Suppressor macrophage treated with lipopolysaccharide for 1 hour (primary cell): ENCODE measurements at regions not wholly inside any gene's neighbourhood (a gene's known extent, or its start where the extent isn't known, plus 50 kb on each side); places are given as distances from the start of the nearest gene placed in this dataset.

Source experiments
- DNase-seq, 3 donors: peaks; one replicate each; pipeline ENCODE4 v3.0.0-alpha.2; 2020 to 2022

DNA sequence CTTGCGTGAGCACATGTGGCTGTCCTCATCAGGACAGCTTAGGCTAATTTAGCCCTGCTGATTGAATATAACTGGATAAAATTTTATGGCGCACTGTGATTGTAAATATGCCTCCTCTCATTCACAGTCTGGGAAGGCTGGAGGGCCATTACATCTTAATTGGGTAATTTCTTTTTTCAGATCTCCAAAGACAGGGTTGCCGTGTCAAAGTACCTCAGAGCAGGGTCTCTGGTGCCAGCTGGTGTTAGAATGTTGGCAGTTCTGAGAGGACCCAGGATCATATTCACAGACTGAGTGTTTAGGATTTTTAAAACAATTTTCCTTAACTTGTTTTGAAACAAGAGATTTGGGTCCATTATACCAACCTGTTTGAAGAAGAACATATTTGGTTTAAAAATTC lies 455.7 kb upstream of the TLE4 start:
- no peak for DNase-seq

DNA sequence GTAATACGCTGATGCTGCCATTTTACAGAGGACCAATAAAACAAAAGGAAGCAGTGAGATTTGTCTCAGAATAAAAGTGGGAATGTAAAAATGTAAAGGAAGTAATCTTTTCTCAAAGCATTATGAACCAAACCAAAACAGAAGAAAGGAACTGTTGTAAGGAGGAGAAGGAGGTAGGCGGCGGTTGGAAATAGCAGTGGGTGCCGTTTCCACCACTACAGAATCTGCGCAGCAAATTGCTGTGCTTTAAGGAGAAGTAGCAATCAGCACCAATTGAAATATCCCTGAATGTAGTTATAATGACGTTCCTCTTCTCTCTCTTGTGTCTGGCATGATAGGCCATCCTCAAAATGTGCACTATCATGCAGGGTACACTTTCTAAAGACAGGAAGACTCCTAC lies 455.1 kb upstream of the TLE4 start:
- DNase-seq, result no peak

DNA sequence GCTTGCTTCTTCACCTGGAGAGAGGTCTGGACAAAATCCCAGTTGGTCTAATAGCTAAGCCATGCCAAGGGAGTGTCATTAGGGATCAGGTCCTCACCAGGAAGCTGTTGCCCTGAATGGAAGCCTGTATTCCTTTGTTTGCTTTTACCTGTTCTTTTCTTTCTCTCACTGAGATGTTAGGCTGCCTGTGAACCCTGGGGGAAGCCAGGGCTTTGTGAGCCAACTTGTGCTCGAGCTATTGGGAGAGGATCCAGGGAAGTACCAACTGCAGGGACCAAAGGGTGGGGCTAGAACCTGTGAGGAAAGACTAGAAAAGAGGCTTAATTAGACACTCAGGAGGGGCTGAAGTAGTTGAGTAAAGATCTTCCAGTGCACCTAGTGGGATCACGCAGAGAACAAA lies 451.2 kb upstream of the TLE4 start:
- DNase-seq, result no peak

DNA sequence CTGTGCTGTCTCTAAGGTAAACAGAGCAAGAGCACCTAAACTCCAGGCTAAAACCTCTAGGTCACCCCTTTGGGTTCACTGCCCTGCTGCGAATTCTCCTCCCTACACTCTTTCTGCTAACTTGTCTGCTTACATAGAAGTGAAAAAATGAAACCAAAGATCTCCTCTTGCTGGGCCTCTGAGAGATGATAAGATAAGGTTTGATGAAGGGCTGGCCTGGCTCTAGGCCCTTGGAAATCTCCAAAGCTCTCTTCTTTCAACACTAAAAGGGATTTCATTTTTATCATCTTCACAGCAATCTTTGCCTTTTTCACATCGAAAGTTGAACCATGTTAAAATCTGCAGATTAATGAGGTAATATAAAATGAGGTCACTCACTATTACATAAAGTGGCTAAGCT lies 450.8 kb upstream of the TLE4 start:
- no peak for DNase-seq

DNA sequence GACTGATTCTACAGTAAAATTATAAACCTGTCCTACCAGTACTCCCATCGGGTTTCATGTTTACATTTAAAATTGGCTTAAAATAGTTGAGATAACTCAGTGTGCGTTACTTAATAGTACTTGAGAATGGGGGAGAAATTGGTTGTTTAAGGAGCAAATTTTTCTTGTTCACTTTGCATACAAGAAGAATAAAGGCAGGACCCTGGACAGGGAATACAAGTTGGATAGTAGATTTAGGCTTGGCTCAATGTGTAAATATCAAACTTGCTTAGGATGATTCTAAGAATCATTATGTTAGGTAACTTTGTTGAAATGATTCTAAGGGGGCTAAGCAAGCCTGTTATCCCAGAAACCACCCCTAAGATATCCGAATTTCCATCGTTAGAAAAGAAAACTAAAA lies 448.4 kb upstream of the TLE4 start:
- DNase-seq, result no peak

DNA sequence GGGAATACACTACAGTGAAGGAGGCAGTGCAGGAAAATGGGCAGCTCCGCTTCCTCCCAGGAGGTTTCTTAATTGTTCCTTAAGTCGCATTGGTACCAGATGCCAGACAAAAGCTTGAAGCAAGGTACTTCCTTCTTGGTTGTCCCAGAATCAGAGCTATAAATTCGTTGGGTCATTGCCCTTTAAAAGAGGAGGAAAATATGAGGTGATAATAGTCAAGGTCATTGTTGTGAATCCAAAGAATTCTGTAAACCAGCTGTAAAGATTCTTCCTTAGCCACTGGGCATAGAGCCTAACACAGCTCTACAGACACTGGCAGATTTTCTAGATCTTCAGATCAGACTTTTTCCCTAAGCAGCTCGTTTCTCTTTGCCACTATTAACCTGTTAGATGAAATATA lies 444.1 kb upstream of the TLE4 start:
- DNase-seq, result no peak

DNA sequence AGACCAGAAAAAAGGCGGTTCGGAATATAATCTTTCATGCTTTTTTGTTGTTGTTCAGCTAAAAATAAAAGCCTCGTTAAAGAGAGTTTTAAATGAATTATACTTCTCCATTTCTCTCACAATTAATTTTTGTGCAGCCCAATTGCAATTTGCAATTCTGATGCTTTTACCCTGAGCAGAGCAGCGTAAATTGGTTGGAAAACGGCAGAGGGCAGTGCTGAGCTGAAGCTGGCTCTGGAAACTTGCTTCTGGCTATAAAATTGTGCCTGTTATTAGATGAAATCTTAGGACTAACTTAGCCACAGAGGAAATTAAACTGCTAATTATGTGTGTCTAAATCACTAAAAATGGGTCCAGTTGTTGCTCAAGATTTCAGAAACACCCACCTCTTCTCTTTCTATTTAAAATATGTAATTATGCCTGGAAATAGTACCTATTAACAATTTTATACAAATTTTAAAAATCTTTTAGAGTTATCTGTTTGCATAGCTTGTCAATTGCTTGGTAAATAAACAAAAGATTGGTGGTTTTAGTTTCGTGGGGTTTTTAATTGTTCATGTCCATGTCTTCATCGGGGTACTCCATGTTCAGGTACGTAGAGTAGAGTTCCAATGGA lies 441.8 kb upstream of the TLE4 start:
- DNase-seq, result peak; percentile 63 to 75 (median 73)

DNA sequence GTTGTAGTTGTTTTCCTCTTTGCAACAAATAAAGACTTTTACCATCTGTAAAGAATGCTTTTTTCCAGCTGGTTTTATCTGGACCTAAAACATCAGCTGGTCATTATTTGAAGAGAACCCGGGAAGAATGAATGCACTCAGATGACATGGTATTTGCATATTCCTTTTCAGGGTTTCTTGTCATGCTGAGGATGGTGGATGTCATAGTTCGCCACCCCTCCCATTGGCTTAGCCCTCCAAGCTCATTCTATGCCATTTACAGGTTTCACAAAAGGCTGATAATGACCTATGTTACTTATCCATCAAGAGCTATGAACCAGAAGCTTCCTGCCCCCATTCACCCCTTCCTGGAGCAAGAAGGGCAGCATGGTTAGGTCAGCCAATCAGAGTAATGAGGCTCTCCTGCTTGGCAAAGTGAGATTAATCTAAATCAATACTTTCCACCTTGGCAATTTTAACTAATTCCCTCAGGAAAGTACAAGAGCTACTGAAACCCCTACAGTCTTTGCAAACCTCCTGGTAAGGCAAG lies 440.5 kb upstream of the TLE4 start:
- no peak for DNase-seq

DNA sequence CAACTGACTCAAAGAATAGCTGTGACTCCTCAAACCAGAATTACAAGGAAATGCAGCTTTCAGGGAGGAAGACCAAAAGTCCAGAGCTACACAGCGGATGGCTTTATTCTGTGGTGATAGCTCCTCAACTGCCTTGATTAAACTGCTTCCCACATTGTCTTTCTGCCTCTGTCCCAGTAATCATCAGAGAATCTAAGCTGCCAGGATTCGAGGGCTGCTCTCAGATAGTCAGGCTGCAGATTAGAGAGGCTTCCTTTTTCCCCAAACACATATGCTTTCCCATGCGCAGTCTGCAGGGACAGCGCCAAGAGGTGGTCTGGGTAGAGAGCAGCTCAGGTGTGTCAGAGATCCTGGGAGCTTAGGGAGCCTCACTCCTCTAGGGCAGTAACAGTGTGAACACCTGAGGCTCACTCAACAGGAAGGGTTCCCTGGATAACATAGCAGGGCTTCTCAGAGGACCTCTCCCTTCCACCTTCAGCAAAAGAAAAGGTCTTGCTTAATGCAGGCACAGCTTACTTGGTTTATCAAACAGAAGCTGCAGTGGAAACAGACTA lies 439.9 kb upstream of the TLE4 start:
- no peak for DNase-seq

DNA sequence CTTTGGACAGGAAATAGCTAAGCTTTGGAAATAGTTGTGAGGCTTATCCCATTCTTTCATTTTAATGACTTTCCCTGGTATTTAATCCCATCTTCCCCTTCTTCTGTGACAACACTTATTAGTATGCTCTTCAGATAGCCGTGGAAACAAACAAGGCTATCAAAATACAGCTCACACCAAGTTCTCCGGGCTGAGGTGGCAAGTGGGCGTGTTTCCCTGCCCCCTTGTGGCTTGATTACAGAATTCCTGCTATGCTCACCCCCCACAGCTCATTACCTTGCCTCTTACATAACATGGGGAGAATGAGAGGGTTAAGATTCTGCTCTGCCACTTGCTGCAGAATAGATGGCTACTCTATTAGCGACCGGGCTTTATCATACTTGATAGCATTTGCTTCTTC lies 437.1 kb upstream of the TLE4 start:
- DNase-seq, result peak in 2 of 3 donors; percentile 3 to 13

DNA sequence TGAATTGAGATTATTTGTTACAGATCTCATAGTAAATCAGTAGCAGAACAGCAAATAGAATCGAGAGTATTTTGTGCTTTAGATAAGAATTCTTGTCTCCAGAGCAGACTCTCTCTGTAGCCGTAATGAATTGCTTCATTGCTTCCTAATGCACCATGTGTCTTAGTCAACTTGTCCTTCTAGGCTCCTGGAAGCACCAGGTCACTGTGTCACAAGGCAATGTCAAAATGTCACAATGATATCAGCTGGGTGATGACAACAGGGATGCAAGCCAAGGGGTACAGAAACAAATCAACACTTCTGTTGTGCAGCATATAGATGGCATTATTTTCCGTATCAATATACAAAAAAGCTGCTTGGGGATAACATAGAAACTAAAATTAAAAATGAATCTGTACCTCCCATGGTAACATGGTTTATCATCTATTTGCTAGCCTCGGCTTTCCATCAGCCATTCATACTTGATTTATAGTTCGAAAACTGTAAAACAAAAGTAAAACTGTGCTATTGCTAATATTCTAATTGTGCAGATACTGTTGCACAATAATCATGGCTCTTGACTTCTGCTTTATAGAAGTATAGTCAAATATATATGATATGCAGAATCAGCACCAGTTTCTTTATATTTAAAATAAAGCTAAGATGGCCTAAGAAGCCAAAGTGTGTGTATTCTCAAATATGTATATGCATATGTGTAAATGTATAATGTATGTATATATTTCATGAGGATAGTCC lies 435.9 kb upstream of the TLE4 start:
- peak; percentile 36 to 69 (median 69) for DNase-seq

DNA sequence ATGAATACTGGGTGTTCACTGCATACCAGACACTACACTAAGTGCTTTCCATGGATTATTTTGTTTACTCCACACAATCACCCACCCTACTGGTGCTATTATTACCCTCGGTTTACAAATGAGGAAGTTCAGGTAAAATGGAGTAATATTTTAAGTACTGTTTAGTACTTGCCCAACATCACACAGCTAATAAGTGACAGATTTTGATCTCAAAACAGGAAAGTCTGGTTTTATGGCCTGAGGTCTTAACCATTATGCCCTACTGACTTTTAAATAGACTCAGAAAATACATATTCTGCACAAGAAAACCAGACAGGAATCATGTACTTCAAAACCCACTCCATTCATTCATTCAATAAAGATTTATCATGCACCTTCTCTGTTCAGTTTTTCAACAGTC lies 431.0 kb upstream of the TLE4 start:
- no peak for DNase-seq

DNA sequence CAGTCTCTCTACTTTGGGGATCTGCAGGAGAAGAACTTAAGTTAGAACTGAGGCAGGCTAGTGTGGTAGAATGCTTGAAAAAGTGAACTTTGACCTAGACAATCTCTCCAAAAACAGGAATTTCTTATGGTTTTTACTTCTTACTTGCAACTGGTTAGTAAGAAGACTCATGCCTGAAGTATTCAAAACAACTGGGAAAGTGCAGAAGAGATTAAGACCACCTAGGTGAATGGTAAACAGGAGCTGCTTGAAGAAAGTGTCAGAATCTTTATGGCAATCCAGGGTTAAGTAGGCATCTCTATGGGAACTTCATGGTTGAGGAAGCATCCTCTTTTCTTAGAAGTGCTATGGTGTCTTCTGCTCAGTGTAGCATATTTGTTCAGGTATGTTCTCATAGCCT lies 428.6 kb upstream of the TLE4 start:
- DNase-seq, result no peak

DNA sequence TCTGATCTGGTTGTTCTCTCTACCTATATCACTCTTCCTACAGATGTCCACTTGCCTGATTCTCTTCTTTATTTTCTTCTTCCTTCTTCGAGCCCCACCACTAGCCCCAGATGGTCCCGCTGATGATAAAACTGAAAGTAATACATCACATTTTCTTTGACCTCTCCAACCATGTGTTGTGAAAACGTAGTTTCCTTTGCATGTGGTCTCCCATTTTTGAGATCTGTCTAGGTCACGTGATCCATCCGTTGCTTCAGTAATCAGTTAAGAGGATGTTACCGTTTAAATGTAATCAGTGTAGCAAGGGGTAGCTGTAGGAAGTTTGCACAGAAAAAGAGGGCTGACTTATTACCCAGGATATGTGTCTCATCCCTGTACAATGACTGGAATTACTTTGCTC lies 426.3 kb upstream of the TLE4 start:
- no peak for DNase-seq

DNA sequence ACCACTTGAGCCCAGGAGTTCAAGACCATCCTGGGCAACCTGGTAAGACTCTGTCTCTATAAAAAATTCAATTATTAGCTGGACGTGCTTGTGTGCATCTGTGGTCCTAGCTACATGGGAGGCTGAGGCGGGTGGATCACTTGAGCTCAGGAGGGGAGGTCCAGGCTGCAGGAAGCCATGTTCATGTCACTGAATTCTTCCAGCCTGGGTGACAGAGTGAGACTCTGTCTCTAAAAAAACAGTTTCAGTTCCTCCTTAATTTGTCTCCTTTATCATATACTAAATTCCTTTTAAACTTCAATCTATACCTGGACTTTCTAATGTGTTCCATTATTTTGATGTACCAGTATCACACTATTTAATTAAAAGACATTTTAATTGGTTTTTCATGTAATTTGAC lies 422.2 kb upstream of the TLE4 start:
- DNase-seq, result no peak

DNA sequence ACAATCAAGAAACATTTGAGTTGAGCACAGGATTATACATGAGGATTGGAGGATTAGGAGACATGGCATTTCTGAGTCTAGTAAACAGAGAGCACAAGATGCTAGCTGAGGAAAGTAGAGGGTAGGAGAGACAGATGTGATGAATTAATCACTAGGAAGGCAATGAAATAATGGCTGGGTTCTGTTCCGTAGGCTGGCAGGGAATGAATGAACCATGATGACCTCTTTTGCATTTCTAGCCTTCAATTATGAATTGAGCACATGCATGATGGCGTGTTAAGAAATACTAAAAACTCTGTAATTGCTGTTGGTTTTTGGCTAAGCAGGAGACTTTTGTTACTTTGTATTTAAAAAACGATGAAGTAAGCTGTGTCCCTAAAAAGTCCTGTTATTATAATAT lies 420.0 kb upstream of the TLE4 start:
- no peak for DNase-seq

DNA sequence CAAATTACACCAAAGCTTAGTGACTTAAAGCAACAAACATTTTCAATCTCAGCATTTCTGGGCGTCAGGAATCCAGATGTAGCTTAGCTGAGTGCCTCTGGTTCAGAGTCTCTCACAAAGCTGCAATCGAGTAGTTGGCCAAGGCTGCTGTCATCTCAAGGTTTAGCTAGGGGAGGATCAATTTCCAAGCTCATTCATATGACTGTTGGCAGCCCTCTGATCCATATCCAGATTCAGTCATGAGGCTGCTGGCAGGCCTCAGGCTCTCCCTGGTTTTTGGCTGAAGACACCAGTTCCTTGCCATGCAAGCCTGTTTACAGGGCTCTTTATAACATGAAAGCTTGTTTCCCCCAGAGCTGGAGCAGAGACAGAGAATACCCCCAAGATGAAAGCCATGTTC lies 419.5 kb upstream of the TLE4 start:
- no peak for DNase-seq

DNA sequence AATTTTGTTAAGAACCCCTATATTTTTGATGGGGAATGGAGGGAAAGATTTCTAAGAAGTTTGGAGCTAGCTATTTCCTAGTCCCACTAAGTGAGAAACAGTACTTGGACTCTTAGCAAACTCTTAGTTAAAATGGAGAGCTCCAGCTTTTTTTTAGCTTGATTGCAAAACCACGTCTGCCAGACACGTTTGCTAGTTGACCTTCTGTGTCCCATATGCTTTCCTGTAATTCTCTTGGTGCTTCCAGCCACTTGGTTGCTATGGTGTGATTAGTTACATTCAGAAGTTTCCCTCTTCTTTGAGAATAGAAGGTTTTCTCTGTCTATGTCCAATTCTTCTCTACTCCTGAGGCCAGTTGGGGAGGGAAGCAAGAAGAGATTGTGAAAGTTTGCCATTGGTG lies 417.0 kb upstream of the TLE4 start:
- no peak for DNase-seq

DNA sequence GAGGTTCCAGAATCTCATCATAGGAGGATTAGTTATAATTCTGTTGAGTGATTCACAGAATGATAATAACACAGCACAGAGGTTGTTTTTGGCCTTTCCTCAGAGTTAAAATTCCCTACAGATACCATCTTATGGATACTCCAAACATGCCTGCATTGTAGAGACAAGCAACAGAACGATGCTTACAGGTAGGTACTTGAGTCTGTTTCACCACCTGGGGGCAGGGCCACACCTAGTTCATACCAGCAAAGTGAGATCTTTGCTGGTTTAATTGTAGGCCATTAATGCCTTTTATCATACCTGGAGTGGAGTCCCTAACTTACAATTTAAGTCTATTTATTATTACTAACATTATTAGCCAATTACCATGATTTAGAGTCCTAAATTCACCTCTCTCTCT lies 416.5 kb upstream of the TLE4 start:
- no peak for DNase-seq

DNA sequence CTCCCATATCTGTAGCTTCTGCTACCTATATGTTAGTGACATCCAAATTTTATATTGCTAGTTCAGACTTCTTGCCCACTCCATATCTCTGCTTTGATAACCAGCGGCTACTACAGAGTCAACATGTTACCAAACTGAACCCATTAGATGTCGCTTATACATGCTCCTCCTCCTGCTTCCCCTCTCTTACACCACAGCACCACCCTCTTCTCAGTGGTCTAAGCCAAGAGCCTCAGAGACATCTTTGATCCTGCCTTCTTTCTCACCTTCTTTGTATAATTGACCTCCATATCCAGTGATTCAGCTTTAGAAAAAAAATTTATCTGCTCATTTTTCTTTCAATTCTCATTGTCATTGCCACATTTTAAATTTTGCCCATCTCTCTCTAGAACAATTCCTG lies 408.2 kb upstream of the TLE4 start:
- no peak for DNase-seq

DNA sequence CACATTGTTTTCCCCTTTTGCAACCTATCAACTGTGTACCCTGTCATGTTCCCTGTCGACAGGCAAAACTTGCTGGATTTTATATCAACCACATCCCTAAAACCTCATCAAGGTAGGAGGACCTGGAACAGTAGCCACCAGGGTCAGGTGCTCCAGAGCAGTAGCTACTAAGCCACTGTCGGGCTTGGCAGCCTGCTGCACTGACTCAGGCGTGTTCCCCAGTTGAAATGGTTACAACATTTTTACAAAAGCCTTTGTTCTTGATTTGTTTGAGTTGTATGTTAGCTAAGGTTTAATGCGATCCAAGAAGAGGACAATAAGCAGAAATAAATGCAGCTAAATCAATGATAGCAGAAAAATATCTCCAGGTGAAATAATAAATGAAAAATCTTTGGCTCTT lies 407.4 kb upstream of the TLE4 start:
- no peak for DNase-seq

DNA sequence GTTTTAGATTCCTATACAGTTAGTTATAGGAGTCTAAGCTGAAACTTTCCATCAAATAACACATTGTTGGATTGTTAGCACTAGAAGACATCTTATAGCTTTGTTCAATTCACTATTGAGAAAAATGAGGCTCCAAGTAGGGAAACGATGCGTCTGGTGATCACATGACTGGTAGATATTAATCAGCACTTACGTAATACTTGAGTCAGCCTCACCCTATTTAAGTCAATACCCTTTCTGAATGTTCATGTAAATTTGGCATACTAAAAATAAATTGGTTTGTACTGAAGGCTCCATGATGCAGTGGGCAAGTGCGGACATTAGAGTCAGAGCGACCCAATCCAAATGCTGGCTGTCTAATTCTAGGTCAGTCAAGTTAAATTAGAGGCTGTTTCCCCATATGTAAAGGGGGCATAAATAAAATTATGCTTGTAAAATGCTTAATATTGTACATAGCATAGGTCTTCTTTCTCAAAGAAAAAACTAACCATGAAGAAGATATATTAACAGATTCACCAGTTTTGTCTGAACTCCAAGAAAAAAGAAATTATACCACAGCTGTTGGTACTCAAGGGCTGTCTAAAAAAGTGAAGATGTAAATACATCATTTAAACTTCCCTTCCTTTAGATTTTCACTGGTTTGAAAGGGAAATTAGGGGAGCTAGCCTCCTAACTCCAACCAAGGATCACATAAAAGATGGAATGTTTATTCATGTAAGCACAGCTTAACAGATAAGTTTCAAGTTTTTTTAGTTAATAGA lies 406.6 kb upstream of the TLE4 start:
- peak; percentile 35 to 57 (median 55) for DNase-seq

DNA sequence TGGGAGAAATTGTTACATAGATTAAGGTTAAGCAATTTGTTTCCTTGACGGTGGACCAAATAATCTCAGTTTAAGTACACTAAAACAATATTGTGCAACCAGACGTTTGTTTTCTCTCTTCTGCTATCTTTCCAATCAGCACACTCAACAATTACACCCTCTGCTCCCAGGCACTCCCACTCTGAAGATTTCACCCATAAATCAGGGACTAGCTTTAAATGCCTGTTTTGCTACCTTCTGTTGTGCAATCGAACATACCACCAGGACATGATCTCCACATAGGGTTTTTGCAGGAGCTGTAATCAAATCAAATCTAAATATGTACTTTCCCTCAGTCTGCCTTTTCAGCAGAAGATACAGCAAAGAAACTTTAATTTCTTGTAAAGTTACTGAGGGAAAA lies 405.8 kb upstream of the TLE4 start:
- no peak for DNase-seq

DNA sequence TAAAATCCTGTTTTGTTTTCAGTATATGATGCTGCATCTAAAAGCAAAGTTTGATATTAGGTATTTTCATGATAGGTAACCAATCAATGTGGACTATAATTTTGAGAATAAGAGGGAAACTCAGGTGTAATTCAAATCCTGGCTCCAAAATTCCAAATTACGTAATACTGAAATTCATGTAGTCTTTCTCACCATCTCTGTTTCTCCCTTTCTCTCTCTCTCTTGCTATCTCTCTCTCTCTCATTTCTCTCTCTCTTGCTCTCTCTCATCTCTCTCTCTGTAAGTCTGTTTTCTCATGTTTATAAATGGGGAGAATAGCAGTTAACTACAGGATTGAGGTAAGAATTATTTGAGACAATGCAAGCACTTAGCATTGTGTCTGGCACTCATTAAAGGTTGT lies 401.1 kb upstream of the TLE4 start:
- no peak for DNase-seq
